Endothelial cell (in vitro differentiated cells): ENCODE measurements at regions not wholly inside any gene's neighbourhood (a gene's known extent, or its start where the extent isn't known, plus 50 kb on each side); places are given as distances from the start of the nearest gene placed in this dataset.
"Not testable (repeated sequence)": the region's sequence is repeated elsewhere in the genome, so short reads cannot be mapped to it uniquely, and the experiment has no call there.

ENCODE experiments used
- DNase-seq: peaks from one replicate; pipeline ENCODE4 v3.0.0; 2021; ENCODE audit warnings: low spot score
- H3K27ac Mint-ChIP-seq: one replicate; pipeline ENCODE4 v1.8.0; 2021; ENCODE audit warnings: mixed read lengths, inconsistent platforms; ENCODE audit not compliant: unreplicated experiment
- H3K27me3 Mint-ChIP-seq: one replicate; pipeline ENCODE4 v1.8.0; 2021; ENCODE audit warnings: mild to moderate bottlenecking, moderate library complexity, mixed read lengths, inconsistent platforms; ENCODE audit not compliant: unreplicated experiment
- H3K36me3 Mint-ChIP-seq: one replicate; pipeline ENCODE4 v1.8.0; 2021; ENCODE audit warnings: mild to moderate bottlenecking, low read depth, mixed read lengths, inconsistent platforms; ENCODE audit not compliant: unreplicated experiment
- H3K4me1 Mint-ChIP-seq: one replicate; pipeline ENCODE4 v1.8.0; 2021; ENCODE audit warnings: mild to moderate bottlenecking, mixed read lengths, inconsistent platforms; ENCODE audit not compliant: unreplicated experiment
- H3K4me3 Mint-ChIP-seq: one replicate; pipeline ENCODE4 v1.8.0; 2021; ENCODE audit warnings: mild to moderate bottlenecking, mixed read lengths, inconsistent platforms; ENCODE audit not compliant: unreplicated experiment
- H3K9me3 Mint-ChIP-seq: one replicate; pipeline ENCODE4 v1.8.0; 2021; ENCODE audit warnings: mixed read lengths, inconsistent platforms; ENCODE audit not compliant: unreplicated experiment
- TF ChIP-seq, protein P1 (sequence below): fragments of 200-600 bp; sonication (generic); IDR thresholded peaks from one replicate; pipeline ENCODE4 v1.5.0; 2021; ENCODE audit warnings: antibody characterized with exemption; ENCODE audit not compliant: unreplicated experiment

DNA sequence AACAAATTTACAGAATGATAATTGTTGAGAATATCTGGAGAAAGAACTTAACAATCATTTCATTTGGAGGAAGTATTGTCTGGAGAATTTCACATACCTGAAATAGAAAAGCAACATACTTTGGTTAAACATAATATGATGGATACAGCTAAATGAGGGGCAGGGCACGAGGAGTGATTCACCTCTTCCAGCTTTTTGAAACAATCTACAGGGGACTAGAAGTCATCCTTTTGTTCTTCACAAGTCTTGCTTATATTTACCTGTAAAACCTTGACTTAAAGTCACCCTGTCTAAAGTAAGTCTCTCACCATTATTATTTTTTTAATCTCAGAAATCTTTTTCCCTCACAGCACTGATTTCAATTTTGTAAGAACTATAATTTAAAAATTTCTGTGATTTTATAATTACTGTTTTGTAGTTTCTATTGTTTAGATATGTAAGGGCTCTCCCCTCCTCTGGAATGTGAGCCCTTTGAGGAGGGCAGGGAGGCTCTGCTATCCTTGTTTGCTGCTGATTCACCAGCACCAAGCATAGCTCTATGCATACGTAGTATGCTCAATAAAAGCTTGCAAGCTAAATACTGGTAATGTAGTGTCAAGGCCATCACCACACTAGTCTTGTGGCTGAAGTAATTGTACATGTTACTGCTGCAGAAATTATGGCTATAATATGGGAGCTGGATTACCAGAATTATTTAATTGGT, 193.9 kb upstream of the THRB start:
- H3K4me3 Mint-ChIP-seq, result no peak overlapping the region
- no peaks in the 10 kb centered on the region for H3K9me3 Mint-ChIP-seq
- H3K27me3 Mint-ChIP-seq, result no peaks in the 10 kb centered on the region
- no peak overlapping the region for H3K27ac Mint-ChIP-seq
- TF ChIP-seq, protein P1, sequence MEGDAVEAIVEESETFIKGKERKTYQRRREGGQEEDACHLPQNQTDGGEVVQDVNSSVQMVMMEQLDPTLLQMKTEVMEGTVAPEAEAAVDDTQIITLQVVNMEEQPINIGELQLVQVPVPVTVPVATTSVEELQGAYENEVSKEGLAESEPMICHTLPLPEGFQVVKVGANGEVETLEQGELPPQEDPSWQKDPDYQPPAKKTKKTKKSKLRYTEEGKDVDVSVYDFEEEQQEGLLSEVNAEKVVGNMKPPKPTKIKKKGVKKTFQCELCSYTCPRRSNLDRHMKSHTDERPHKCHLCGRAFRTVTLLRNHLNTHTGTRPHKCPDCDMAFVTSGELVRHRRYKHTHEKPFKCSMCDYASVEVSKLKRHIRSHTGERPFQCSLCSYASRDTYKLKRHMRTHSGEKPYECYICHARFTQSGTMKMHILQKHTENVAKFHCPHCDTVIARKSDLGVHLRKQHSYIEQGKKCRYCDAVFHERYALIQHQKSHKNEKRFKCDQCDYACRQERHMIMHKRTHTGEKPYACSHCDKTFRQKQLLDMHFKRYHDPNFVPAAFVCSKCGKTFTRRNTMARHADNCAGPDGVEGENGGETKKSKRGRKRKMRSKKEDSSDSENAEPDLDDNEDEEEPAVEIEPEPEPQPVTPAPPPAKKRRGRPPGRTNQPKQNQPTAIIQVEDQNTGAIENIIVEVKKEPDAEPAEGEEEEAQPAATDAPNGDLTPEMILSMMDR, result no peak
- H3K36me3 Mint-ChIP-seq, result no peaks in the 10 kb centered on the region
- no peaks in the 10 kb centered on the region for H3K4me1 Mint-ChIP-seq
- no peak for DNase-seq

DNA sequence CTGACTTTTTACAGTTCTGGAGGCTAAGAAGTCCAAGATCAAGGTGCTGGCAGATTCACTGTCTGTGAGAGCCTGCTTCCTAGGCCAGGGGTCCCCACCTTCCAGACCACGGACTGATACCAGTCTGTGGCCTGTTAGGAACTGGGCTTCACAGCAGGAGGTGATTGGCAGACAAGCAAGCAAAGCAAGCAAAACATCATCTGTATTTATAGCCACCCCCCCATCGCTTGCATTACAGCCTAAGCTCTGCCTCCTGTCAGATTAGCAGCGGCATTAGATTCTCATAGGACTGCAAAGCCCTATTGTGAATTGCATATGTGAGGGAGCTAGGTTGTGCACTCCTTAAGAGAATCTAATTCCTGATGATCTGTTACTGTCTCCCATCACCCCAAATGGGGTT, 194.7 kb upstream of the THRB start:
- Mint-ChIP-seq H3K4me3 (no peak overlapping the region), H3K9me3 (no peaks in the 10 kb centered on the region), H3K27ac (no peak overlapping the region), H3K4me1 (no peaks in the 10 kb centered on the region), H3K36me3 (no peaks in the 10 kb centered on the region), H3K27me3 (no peaks in the 10 kb centered on the region)
- TF ChIP-seq, protein P1, result no peak
- no peak for DNase-seq

DNA sequence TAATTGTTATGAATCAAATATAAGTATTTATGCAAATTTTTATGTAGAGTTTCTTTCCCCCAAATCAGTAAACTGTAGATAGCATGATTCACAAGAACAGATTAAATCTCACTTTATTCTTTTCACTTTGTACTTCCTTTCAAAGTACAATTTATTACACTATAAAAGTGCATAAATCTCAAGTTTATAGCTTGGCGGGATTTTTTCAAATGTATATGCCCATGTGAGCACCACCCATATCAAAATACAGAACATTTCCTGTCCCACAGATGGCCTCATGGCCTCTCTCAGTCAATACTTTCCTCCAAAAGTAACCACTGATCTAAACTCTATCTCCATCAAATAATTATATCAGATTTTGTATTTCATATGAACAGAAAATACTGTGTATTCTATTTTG, 196.1 kb upstream of the THRB start:
- TF ChIP-seq, protein P1, result no peak
- no peaks in the 10 kb centered on the region for H3K36me3 Mint-ChIP-seq
- no peak overlapping the region for H3K27ac Mint-ChIP-seq
- H3K9me3 Mint-ChIP-seq, result no peaks in the 10 kb centered on the region
- H3K4me3 Mint-ChIP-seq, result no peak overlapping the region
- H3K27me3 Mint-ChIP-seq, result no peaks in the 10 kb centered on the region
- DNase-seq, result no peak
- no peaks in the 10 kb centered on the region for H3K4me1 Mint-ChIP-seq

DNA sequence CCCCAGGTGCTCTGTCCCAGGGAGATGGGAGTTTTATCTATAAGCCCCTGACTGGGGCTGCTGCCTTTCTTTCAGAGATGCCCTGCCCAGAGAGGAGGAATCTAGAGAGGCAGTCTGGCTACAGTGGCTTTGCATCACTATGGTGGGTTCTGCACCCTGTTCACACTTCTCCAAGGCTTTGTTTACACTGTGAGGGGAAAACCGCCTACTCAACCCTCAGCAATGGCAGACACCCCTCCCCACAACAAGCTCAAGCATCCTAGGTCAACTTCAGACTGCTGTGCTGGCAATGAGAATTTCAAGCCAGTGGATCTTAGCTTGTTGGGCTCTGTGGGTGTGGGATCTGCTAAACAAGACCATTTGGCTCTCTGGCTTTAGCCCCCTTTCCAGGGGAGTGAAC, 204.4 kb upstream of the THRB start:
- not testable (repeated sequence) for H3K36me3 Mint-ChIP-seq, H3K4me1 Mint-ChIP-seq, DNase-seq, H3K4me3 Mint-ChIP-seq, H3K27me3 Mint-ChIP-seq, H3K27ac Mint-ChIP-seq, H3K9me3 Mint-ChIP-seq

DNA sequence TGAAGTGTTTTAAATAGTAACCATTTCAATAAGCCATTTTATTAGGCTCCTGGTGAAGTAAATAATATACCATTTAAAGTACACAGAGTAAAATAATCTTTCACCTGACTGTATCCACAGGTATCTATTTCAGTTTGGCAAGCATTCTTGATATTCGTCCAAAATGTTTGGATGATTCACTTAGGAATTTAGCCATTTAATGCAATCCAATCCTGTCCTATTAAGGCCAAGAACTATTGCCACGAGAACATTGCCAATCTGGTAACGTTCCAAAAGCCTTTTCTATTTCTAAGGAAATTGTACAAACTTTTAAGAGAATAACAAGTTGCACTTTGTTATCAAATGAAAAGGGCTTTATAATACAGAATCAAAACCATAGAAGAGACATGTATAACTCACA, 209.8 kb upstream of the THRB start:
- Mint-ChIP-seq H3K9me3 (no peaks in the 10 kb centered on the region), H3K4me1 (peaks cover 4% of the 10 kb centered on the region), H3K4me3 (no peak overlapping the region), H3K27ac (no peak overlapping the region), H3K36me3 (no peaks in the 10 kb centered on the region), H3K27me3 (no peaks in the 10 kb centered on the region)
- no peak for DNase-seq
- TF ChIP-seq, protein P1, result no peak
